ENCODE measurements at regions not wholly inside any gene's neighbourhood (a gene's known extent, or its start where the extent isn't known, plus 50 kb on each side); places are given as distances from the start of the nearest gene placed in this dataset.

GRCh38 chrX:131634900-131635299 is 91.0 kb downstream of the OR13H1 start:
- no peaks in the 10 kb centered on the region for H3K9me3 ChIP-seq (ENCODE audit: insufficient read depth, low read depth, low read length)
- H4K20me1 ChIP-seq (ENCODE audit: insufficient read depth, low read length, poor library complexity, severe bottlenecking): no peaks in the 10 kb centered on the region
- TF ChIP-seq, protein P1, sequence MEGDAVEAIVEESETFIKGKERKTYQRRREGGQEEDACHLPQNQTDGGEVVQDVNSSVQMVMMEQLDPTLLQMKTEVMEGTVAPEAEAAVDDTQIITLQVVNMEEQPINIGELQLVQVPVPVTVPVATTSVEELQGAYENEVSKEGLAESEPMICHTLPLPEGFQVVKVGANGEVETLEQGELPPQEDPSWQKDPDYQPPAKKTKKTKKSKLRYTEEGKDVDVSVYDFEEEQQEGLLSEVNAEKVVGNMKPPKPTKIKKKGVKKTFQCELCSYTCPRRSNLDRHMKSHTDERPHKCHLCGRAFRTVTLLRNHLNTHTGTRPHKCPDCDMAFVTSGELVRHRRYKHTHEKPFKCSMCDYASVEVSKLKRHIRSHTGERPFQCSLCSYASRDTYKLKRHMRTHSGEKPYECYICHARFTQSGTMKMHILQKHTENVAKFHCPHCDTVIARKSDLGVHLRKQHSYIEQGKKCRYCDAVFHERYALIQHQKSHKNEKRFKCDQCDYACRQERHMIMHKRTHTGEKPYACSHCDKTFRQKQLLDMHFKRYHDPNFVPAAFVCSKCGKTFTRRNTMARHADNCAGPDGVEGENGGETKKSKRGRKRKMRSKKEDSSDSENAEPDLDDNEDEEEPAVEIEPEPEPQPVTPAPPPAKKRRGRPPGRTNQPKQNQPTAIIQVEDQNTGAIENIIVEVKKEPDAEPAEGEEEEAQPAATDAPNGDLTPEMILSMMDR (conservative IDR thresholded peaks at IDR 0.05; ENCODE audit: low read length): no peak
- no peak for TF ChIP-seq EZH2phosphoT487 (IDR thresholded peaks at IDR 0.05; ENCODE audit: borderline replicate concordance)
- H3K4me3 ChIP-seq (ENCODE audit: low read length, poor library complexity, severe bottlenecking): no peak overlapping the region
- H3K79me2 ChIP-seq (ENCODE audit: insufficient read depth, low read length): no peaks in the 10 kb centered on the region
- H2AFZ ChIP-seq (ENCODE audit: low read length): no peak overlapping the region
- no peak overlapping the region for H3K4me2 ChIP-seq (ENCODE audit: low read depth, low read length, poor library complexity, severe bottlenecking)
- no peaks in the 10 kb centered on the region for H3K4me1 ChIP-seq (ENCODE audit: insufficient read depth, low read length, poor library complexity, severe bottlenecking)
- no peaks in the 10 kb centered on the region for H3K9me2 ChIP-seq (replicated peaks; ENCODE audit: low read depth, low read length)
- no peaks in the 10 kb centered on the region for H3F3A ChIP-seq (ENCODE audit: low read depth)
- H3K27me3 ChIP-seq (ENCODE audit: insufficient read depth, low read length, poor library complexity, severe bottlenecking): no peaks in the 10 kb centered on the region
- no peaks in the 10 kb centered on the region for H3K36me3 ChIP-seq (ENCODE audit: insufficient read depth, low read length)
- no peak overlapping the region for H3K9ac ChIP-seq (ENCODE audit: low read depth, low read length, poor library complexity, severe bottlenecking)

DNA sequence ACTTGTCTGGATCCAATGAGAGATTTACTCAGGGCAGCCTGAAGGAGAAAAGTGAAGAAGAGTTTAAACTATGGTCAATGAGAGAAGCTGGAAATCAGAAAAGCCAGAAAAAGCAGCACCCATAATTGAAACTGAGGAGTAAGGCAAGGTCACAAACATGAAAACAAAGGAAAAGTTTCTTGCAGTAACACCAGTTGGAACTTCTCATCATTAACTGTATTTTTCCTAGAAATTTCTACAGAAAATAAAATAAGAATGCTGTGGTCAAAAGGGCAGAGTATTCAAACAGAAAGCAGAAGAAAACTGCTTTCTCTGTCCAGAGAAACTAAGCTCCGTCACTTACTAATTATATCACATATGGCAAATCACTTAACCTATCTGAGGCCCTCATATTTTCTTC is 102.2 kb downstream of the OR13H1 start:
- no peaks in the 10 kb centered on the region for H4K20me1 ChIP-seq (ENCODE audit: insufficient read depth, low read length, poor library complexity, severe bottlenecking)
- no peaks in the 10 kb centered on the region for H3K27me3 ChIP-seq (ENCODE audit: insufficient read depth, low read length, poor library complexity, severe bottlenecking)
- no peak overlapping the region for H3K9ac ChIP-seq (ENCODE audit: low read depth, low read length, poor library complexity, severe bottlenecking)
- TF ChIP-seq, protein P1 (conservative IDR thresholded peaks at IDR 0.05; ENCODE audit: low read length): no peak
- TF ChIP-seq EZH2phosphoT487 (IDR thresholded peaks at IDR 0.05; ENCODE audit: borderline replicate concordance): no peak
- H3K9me2 ChIP-seq (replicated peaks; ENCODE audit: low read depth, low read length): no peaks in the 10 kb centered on the region
- H2AFZ ChIP-seq (ENCODE audit: low read length): no peak overlapping the region
- H3K79me2 ChIP-seq (ENCODE audit: insufficient read depth, low read length): no peaks in the 10 kb centered on the region
- no peaks in the 10 kb centered on the region for H3K9me3 ChIP-seq (ENCODE audit: insufficient read depth, low read depth, low read length)
- no peaks in the 10 kb centered on the region for H3F3A ChIP-seq (ENCODE audit: low read depth)
- no peak overlapping the region for H3K4me2 ChIP-seq (ENCODE audit: low read depth, low read length, poor library complexity, severe bottlenecking)
- H3K4me1 ChIP-seq (ENCODE audit: insufficient read depth, low read length, poor library complexity, severe bottlenecking): no peaks in the 10 kb centered on the region
- H3K4me3 ChIP-seq (ENCODE audit: low read length, poor library complexity, severe bottlenecking): no peak overlapping the region
- no peaks in the 10 kb centered on the region for H3K36me3 ChIP-seq (ENCODE audit: insufficient read depth, low read length)

DNA sequence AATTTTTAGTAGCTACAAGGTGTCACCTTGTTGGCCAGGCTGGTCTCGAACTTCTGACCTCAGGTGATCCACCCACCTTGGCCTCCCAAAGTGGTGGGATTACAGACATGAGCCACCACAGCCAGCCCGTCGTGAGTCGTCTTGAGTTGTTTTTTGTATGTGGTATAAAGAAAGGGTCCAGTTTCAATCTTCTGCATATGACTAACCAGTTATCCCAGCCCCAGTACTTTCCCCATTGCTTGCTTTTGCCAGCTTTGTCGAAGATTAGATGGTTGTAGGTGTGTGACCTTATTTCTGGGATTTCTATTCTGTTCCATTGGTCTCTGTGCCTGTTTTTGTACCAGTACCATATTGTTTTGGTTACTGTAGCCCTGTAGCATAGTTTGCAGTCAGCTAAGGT is 105.9 kb downstream of the OR13H1 start:
- Histone ChIP-seq H3K36me3 (ENCODE audit: insufficient read depth, low read length) (no peaks in the 10 kb centered on the region), H4K20me1 (ENCODE audit: insufficient read depth, low read length, poor library complexity, severe bottlenecking) (no peaks in the 10 kb centered on the region), H3K9me2 (replicated peaks; ENCODE audit: low read depth, low read length) (no peaks in the 10 kb centered on the region), H2AFZ (ENCODE audit: low read length) (no peak overlapping the region), H3K27me3 (ENCODE audit: insufficient read depth, low read length, poor library complexity, severe bottlenecking) (no peaks in the 10 kb centered on the region), H3K4me3 (ENCODE audit: low read length, poor library complexity, severe bottlenecking) (no peak overlapping the region), H3F3A (ENCODE audit: low read depth) (no peaks in the 10 kb centered on the region), H3K9ac (ENCODE audit: low read depth, low read length, poor library complexity, severe bottlenecking) (no peak overlapping the region), H3K79me2 (ENCODE audit: insufficient read depth, low read length) (no peaks in the 10 kb centered on the region), H3K4me1 (ENCODE audit: insufficient read depth, low read length, poor library complexity, severe bottlenecking) (no peaks in the 10 kb centered on the region), H3K4me2 (ENCODE audit: low read depth, low read length, poor library complexity, severe bottlenecking) (no peak overlapping the region), H3K9me3 (ENCODE audit: insufficient read depth, low read depth, low read length) (no peaks in the 10 kb centered on the region)
- TF ChIP-seq, protein P1 (conservative IDR thresholded peaks at IDR 0.05; ENCODE audit: low read length): no peak
- TF ChIP-seq EZH2phosphoT487 (IDR thresholded peaks at IDR 0.05; ENCODE audit: borderline replicate concordance): no peak

Data from Loucy (cell line).